Ectodermal cell (in vitro differentiated cells): ENCODE measurements at regions not wholly inside any gene's neighbourhood (a gene's known extent, or its start where the extent isn't known, plus 50 kb on each side); places are given as distances from the start of the nearest gene placed in this dataset.

ENCODE experiments used
- H3K27ac ChIP-seq: 2 replicates; pipeline ENCODE4 v1.7.0; 2013; ENCODE audit warnings: mild to moderate bottlenecking, low read depth, low read length; ENCODE audit not compliant: insufficient read depth, poor library complexity, severe bottlenecking
- H3K27me3 ChIP-seq: 2 replicates; pipeline ENCODE4 v1.7.0; 2013; ENCODE audit warnings: mild to moderate bottlenecking, low read length; ENCODE audit not compliant: insufficient read depth, control insufficient read depth, poor library complexity, severe bottlenecking
- H3K36me3 ChIP-seq: one replicate; pipeline ENCODE4 v1.7.0; 2013; ENCODE audit warnings: low read length; ENCODE audit not compliant: control insufficient read depth, insufficient read depth
- H3K4me1 ChIP-seq: one replicate; pipeline ENCODE4 v1.7.0; 2013; ENCODE audit warnings: low read length; ENCODE audit not compliant: control insufficient read depth, insufficient read depth
- H3K4me3 ChIP-seq: 2 replicates; pipeline ENCODE4 v1.7.0; 2013; ENCODE audit warnings: low read depth, low read length, control low read depth; ENCODE audit not compliant: insufficient read depth
- H3K9me3 ChIP-seq: 2 replicates; pipeline ENCODE4 v1.7.0; 2013; ENCODE audit warnings: mild to moderate bottlenecking, low read length, moderate library complexity; ENCODE audit not compliant: control insufficient read depth
- WGBS, 2 experiments: methylation state at CpG; one replicate each; pipeline ENCODE4 v1.1.7; 2013; ENCODE audit warnings: missing lambda C conversion rate in 2 of 2; 5-methylcytosine and 5-hydroxymethylcytosine counted together

- H3K9me3 ChIP-seq = no peaks in the 10 kb centered on the region
- no peak overlapping the region for H3K4me3 ChIP-seq
- no peaks in the 10 kb centered on the region for H3K36me3 ChIP-seq
- no peaks in the 10 kb centered on the region for H3K4me1 ChIP-seq
- no peaks in the 10 kb centered on the region for H3K27me3 ChIP-seq
- H3K27ac ChIP-seq = no peak overlapping the region
These were observed 519.1 kb upstream of the SEL1L start for GRCh38 chr14:82052778-82053177.

DNA sequence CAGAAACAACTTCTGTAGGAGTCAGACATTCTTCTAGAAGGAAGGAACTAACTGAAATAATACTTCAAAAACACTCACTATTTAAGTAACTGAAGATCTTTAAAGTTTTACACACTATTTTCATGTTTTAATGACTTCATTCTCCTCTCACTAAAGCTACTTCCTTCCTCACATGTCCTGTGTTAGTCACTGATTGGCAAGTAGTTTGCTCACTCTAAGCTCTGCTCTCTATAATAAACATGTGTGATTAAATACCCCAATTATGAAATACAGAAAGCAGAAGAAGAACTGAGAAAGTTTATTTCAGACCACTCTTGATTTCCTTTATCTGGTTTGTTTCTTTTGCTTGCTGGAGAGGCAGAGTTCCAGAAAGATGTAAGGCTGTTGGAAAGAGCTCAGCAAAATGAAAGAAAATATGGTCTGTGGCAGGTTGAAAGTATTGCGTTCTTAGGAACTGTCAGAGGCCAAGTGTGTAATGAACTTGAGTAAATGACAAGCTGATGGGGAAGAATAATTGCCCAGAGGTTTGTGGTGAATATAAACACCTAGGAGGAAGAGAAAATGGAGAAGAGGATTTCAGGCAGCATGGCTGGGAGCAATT lies 522.0 kb upstream of the SEL1L start:
- Histone ChIP-seq H3K9me3 (no peaks in the 10 kb centered on the region), H3K4me3 (no peak overlapping the region), H3K4me1 (no peaks in the 10 kb centered on the region), H3K27me3 (no peaks in the 10 kb centered on the region), H3K36me3 (no peaks in the 10 kb centered on the region), H3K27ac (no peak overlapping the region)
- 92 to 98% methylated on average over 1 of the region's 1 CpG for WGBS, 2 experiments

DNA sequence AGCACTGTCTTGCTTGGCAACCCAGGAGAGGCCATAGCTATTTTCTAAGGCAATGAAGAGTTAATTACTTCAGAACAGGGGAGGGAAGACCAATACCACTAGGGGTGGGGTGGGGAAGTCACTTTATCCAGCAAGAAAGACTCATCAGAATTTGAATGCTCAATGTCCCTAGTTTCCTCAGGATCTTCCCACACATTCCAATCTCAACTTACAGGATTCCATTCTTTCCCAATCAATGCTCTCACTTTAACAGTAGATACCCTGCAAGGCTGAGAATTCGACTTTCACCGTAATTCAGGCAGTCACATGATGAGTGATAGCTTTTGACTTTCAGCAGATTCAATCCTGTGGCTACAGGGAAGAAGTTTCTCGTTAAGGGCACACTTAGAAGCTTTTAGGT lies 526.6 kb upstream of the SEL1L start:
- 3 to 13% methylated on average over 3 of the region's 3 CpGs for WGBS, 2 experiments
- Histone ChIP-seq H3K36me3 (no peaks in the 10 kb centered on the region), H3K27me3 (no peaks in the 10 kb centered on the region), H3K4me1 (no peaks in the 10 kb centered on the region), H3K4me3 (no peak overlapping the region), H3K27ac (peak overlapping the region; percentile 55), H3K9me3 (no peaks in the 10 kb centered on the region)

- WGBS, 2 experiments = 69 to 73% methylated on average over 11 of the region's 11 CpGs
- Histone ChIP-seq H3K4me3 (no peak overlapping the region), H3K9me3 (no peaks in the 10 kb centered on the region), H3K27me3 (no peaks in the 10 kb centered on the region), H3K36me3 (no peaks in the 10 kb centered on the region), H3K4me1 (no peaks in the 10 kb centered on the region), H3K27ac (no peak overlapping the region)
These were observed 533.7 kb upstream of the SEL1L start for GRCh38 chr14:82067221-82067875.

DNA sequence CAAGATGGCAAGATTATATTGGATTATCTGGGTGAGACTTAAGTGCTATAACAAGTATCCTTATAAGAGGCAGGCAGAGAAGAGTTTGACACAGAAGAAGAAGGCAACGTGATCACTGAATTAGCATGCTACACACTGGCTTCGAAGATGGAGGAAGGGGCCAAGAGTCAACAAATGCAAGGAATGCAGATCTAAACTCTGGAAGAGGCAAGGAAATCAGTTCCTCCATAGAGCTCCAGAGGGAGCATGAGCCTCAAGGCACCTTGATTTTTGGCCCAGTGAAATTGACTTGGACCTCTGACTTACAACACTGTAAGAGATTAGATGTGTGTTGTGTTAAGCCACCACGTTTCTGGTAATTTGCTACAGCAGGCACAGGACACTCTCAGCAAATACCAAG lies 536.4 kb upstream of the SEL1L start:
- H3K9me3 ChIP-seq = no peaks in the 10 kb centered on the region
- WGBS, 2 experiments = 87 to 92% methylated on average over 3 of the region's 3 CpGs
- H3K27ac ChIP-seq = no peak overlapping the region
- no peaks in the 10 kb centered on the region for H3K4me1 ChIP-seq
- no peaks in the 10 kb centered on the region for H3K27me3 ChIP-seq
- no peaks in the 10 kb centered on the region for H3K36me3 ChIP-seq
- H3K4me3 ChIP-seq = no peak overlapping the region

- Histone ChIP-seq H3K4me1 (no peaks in the 10 kb centered on the region), H3K9me3 (no peaks in the 10 kb centered on the region), H3K27ac (no peak overlapping the region), H3K4me3 (no peak overlapping the region), H3K27me3 (no peaks in the 10 kb centered on the region), H3K36me3 (no peaks in the 10 kb centered on the region)
- 87 to 89% methylated on average over 3 of the region's 3 CpGs for WGBS, 2 experiments
These were observed 537.1 kb upstream of the SEL1L start for GRCh38 chr14:82070753-82071152.

DNA sequence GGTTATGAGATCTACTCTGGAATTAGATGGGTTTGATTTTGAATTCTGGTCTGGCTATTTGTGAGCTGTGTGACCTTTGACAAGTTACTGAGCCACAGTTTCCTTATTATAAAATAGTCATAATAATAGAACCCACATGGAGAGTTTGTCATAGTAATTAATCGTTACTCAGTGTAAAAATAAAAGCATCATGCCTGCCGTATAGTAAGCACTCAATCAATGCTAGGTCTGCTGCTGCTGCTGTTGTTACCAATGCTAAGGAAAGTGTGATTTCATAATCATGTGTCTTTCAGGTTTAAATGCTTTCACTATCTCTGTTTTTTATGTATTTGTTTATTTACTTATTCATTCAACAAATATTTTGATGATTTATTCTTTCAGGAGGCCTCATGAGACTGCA lies 539.9 kb upstream of the SEL1L start:
- Histone ChIP-seq H3K4me1 (no peaks in the 10 kb centered on the region), H3K9me3 (no peaks in the 10 kb centered on the region), H3K4me3 (no peak overlapping the region), H3K27me3 (no peaks in the 10 kb centered on the region), H3K27ac (no peak overlapping the region), H3K36me3 (no peaks in the 10 kb centered on the region)
- 98 to 100% methylated on average over 2 of the region's 2 CpGs for WGBS, 2 experiments

GRCh38 chr14:82075566-82075965 lies 541.9 kb upstream of the SEL1L start:
- WGBS, 2 experiments = 22 to 30% methylated on average over 3 of the region's 3 CpGs
- no peaks in the 10 kb centered on the region for H3K36me3 ChIP-seq
- H3K27ac ChIP-seq = no peak overlapping the region
- no peaks in the 10 kb centered on the region for H3K27me3 ChIP-seq
- no peak overlapping the region for H3K4me3 ChIP-seq
- H3K4me1 ChIP-seq = no peaks in the 10 kb centered on the region
- H3K9me3 ChIP-seq = no peaks in the 10 kb centered on the region

- H3K4me1 ChIP-seq = no peaks in the 10 kb centered on the region
- WGBS, 2 experiments = 93 to 98% methylated on average over 2 of the region's 3 CpGs
- H3K27ac ChIP-seq = no peak overlapping the region
- no peak overlapping the region for H3K4me3 ChIP-seq
- no peaks in the 10 kb centered on the region for H3K36me3 ChIP-seq
- H3K27me3 ChIP-seq = no peaks in the 10 kb centered on the region
- H3K9me3 ChIP-seq = no peaks in the 10 kb centered on the region
These were observed 545.9 kb upstream of the SEL1L start for GRCh38 chr14:82079553-82079952.

- H3K4me1 ChIP-seq = no peaks in the 10 kb centered on the region
- H3K27ac ChIP-seq = no peak overlapping the region
- no peaks in the 10 kb centered on the region for H3K27me3 ChIP-seq
- no peaks in the 10 kb centered on the region for H3K9me3 ChIP-seq
- no peak overlapping the region for H3K4me3 ChIP-seq
- H3K36me3 ChIP-seq = no peaks in the 10 kb centered on the region
- WGBS, 2 experiments = 3% methylated on average over 4 of the region's 4 CpGs
These were observed 546.7 kb upstream of the SEL1L start for GRCh38 chr14:82080370-82080769.
